HepG2 (cell line): ENCODE measurements at regions not wholly inside any gene's neighbourhood (a gene's known extent, or its start where the extent isn't known, plus 50 kb on each side); places are given as distances from the start of the nearest gene placed in this dataset.

Experiments
- ATAC-seq: fragments of 200-7000 bp; cut with Tn5 transposase; 3 replicates; pipeline ENCODE4 v1.9.1; 2020; ENCODE audit warnings: mild to moderate bottlenecking, moderate library complexity
- BruUV-seq: library from RNA; stranded (reverse); fragments of 400-500 nt; replicated peaks from 2 replicates; lab custom pipeline; 2021; lab: Mats Ljungman, UMichigan
- CTCF ChIA-PET: fragments of 300-600 bp; formaldehyde crosslinking; extraction: SDS; loops from one replicate; lab custom pipeline; 2021; ENCODE audit warnings: low total read pairs, inconsistent platforms, low intra/inter-chr PET ratio; lab: Yijun Ruan, JAX
- POLR2A ChIA-PET: fragments of 350-600 bp; sonication (Branson Sonifier 250); formaldehyde crosslinking; loops from one replicate; lab custom pipeline; 2020; ENCODE audit warnings: antibody characterized with exemption, inconsistent platforms; lab: Yijun Ruan, JAX
- DNase-seq: peaks from one replicate; pipeline ENCODE4 v3.0.0-alpha.2; 2015; ENCODE audit warnings: low spot score
- FAIRE-seq: peaks from 3 replicates; lab custom pipeline; 2011; peaks lifted over from hg19 to GRCh38; lab: Jason Lieb, UNC
- H2AFZ ChIP-seq: one replicate; pipeline ENCODE4 v1.6.1; 2011; ENCODE audit warnings: low read length, inconsistent platforms
- H3K27ac ChIP-seq: fragments of 300-600 bp; 3 replicates; pipeline ENCODE4 v1.8.0; 2011; ENCODE audit warnings: mixed run types, mild to moderate bottlenecking, mixed read lengths, low read length, inconsistent platforms; ENCODE audit not compliant: insufficient read depth; ENCODE audit errors: extremely low read length
- H3K27me3 ChIP-seq, 2 experiments: fragments of 200-600 bp in 1 of 2; 2 replicates in 1 of 2; 3 replicates in 1 of 2; pipeline versions ENCODE4 v1.6.0 to v1.8.0; 2011; ENCODE audit warnings: low read length in 2 of 2, mild to moderate bottlenecking in 2 of 2, moderate library complexity in 2 of 2, inconsistent platforms in 1 of 2; ENCODE audit not compliant: insufficient read depth in 2 of 2, control insufficient read depth in 1 of 2
- H3K36me3 ChIP-seq, 2 experiments: fragments of 200-600 bp in 1 of 2; replicated peaks in 1 of 2; 2 replicates in 1 of 2; 3 replicates in 1 of 2; pipeline versions ENCODE4 v1.5.1 to v1.8.0; 2011; ENCODE audit warnings: low read length in 2 of 2, inconsistent platforms in 1 of 2; ENCODE audit not compliant: insufficient read depth in 2 of 2, control insufficient read depth in 1 of 2
- H3K4me1 ChIP-seq: 2 replicates; pipeline ENCODE4 v1.5.1; 2012; ENCODE audit warnings: low read length, inconsistent platforms; ENCODE audit not compliant: insufficient read depth
- H3K4me2 ChIP-seq: 2 replicates; pipeline ENCODE4 v1.6.0; 2011; ENCODE audit warnings: low read depth, low read length, inconsistent platforms
- H3K4me3 ChIP-seq, 3 experiments: fragments of 200-600 bp in 1 of 3; sonication (generic), shearing (Covaris generic) in 1 of 3; replicated peaks in 1 of 3; 2 replicates each; pipeline ENCODE4 v1.5.1; 2011 to 2016; ENCODE audit warnings: low read length in 3 of 3, inconsistent platforms in 2 of 3, low read depth in 2 of 3, mild to moderate bottlenecking in 2 of 3, control low read depth in 1 of 3, mixed read lengths in 1 of 3; ENCODE audit not compliant: insufficient read depth in 1 of 3
- H3K79me2 ChIP-seq: one replicate; pipeline ENCODE4 v1.6.1; 2011; ENCODE audit warnings: low read length, inconsistent platforms; ENCODE audit not compliant: insufficient read depth
- H3K9ac ChIP-seq: 2 replicates; pipeline ENCODE4 v1.6.0; 2011; ENCODE audit warnings: mild to moderate bottlenecking, low read depth, low read length, inconsistent platforms; ENCODE audit not compliant: insufficient read depth
- H3K9me3 ChIP-seq: 2 replicates; pipeline ENCODE4 v1.5.1; 2012; ENCODE audit warnings: mild to moderate bottlenecking, low read length
- H4K20me1 ChIP-seq: 2 replicates; pipeline ENCODE4 v1.6.0; 2011; ENCODE audit warnings: inconsistent platforms, mild to moderate bottlenecking, low read length, moderate library complexity; ENCODE audit not compliant: insufficient read depth
- ARNT ChIP-seq: fragments of 450-650 bp; IDR thresholded peaks from 2 replicates; pipeline ENCODE4 v1.6.1; 2017
- CBFB ChIP-seq: sonication (generic); formaldehyde crosslinking; IDR thresholded peaks from 2 replicates; pipeline ENCODE4 v1.4.0; 2020; ENCODE audit warnings: missing genetic modification reagents
- CCAR2 ChIP-seq: fragments of 200-400 bp; formaldehyde crosslinking; optimal IDR thresholded peaks from 2 replicates; pipeline ENCODE3; 2018; ENCODE audit warnings: low read depth, mild to moderate bottlenecking, low read length, moderate library complexity
- CENPX ChIP-seq: sonication (generic); formaldehyde crosslinking; IDR thresholded peaks from 2 replicates; pipeline ENCODE4 v1.9.0; 2021; ENCODE audit warnings: mild to moderate bottlenecking, missing genetic modification reagents, moderate library complexity
- HES4 ChIP-seq: sonication (generic); formaldehyde crosslinking; IDR thresholded peaks from 2 replicates; pipeline ENCODE4 v1.9.0; 2021; ENCODE audit warnings: mild to moderate bottlenecking, missing genetic modification reagents, borderline replicate concordance
- IRF2 ChIP-seq: IDR thresholded peaks from 2 replicates; pipeline ENCODE4 v1.6.1; 2018; ENCODE audit warnings: missing genetic modification reagents, missing compliant biosample characterization
- ISX ChIP-seq: sonication (generic); formaldehyde crosslinking; conservative IDR thresholded peaks from 2 replicates; pipeline ENCODE4 v1.5.0; 2020; ENCODE audit warnings: missing genetic modification reagents
- JUNB ChIP-seq: sonication (generic); formaldehyde crosslinking; IDR thresholded peaks from 2 replicates; pipeline ENCODE4 v1.8.0; 2022; ENCODE audit warnings: missing genetic modification reagents, mild to moderate bottlenecking, borderline replicate concordance
- KAT8 ChIP-seq: IDR thresholded peaks from 2 replicates; pipeline ENCODE4 v1.6.1; 2016; ENCODE audit warnings: missing genetic modification reagents, missing compliant biosample characterization
- KDM4B ChIP-seq: sonication (generic); formaldehyde crosslinking; IDR thresholded peaks from 2 replicates; pipeline ENCODE4 v1.4.0; 2020; ENCODE audit warnings: missing genetic modification reagents
- KDM5B ChIP-seq: sonication (generic); formaldehyde crosslinking; IDR thresholded peaks from 2 replicates; pipeline ENCODE4 v1.4.0; 2020; ENCODE audit warnings: missing genetic modification reagents, mild to moderate bottlenecking, borderline replicate concordance
- NCOA1 ChIP-seq: sonication (generic); formaldehyde crosslinking; IDR thresholded peaks from 2 replicates; pipeline ENCODE4 v1.9.0; 2021; ENCODE audit warnings: missing genetic modification reagents
- SSRP1 ChIP-seq: IDR thresholded peaks from 2 replicates; pipeline ENCODE4 v1.6.1; 2016; ENCODE audit warnings: control low read depth
- TRIM24 ChIP-seq: sonication (generic); formaldehyde crosslinking; IDR thresholded peaks from 2 replicates; pipeline ENCODE4 v1.8.0; 2022; ENCODE audit warnings: mild to moderate bottlenecking, missing genetic modification reagents
- ZNF275 ChIP-seq: sonication (generic); formaldehyde crosslinking; IDR thresholded peaks from 2 replicates; pipeline ENCODE4 v1.8.0; 2022; ENCODE audit warnings: missing genetic modification reagents, mild to moderate bottlenecking, inconsistent platforms, borderline replicate concordance
- ZNF607 ChIP-seq: sonication (generic); formaldehyde crosslinking; IDR thresholded peaks from 2 replicates; pipeline ENCODE4 v1.5.1; 2020; ENCODE audit warnings: missing genetic modification reagents, mild to moderate bottlenecking, borderline replicate concordance
- ZNF761 ChIP-seq: sonication (generic); formaldehyde crosslinking; conservative IDR thresholded peaks from 2 replicates; pipeline ENCODE4 v1.4.0; 2020; ENCODE audit warnings: mild to moderate bottlenecking, missing genetic modification reagents
- ZNF781 ChIP-seq: sonication (generic); formaldehyde crosslinking; IDR thresholded peaks from 2 replicates; pipeline ENCODE4 v1.5.1; 2020; ENCODE audit warnings: borderline replicate concordance, mild to moderate bottlenecking, missing genetic modification reagents; ENCODE audit errors: not compliant biosample characterization
- WGBS: methylation state at CpG from one replicate; pipeline ENCODE4 v1.1.6; 2017; ENCODE audit warnings: low lambda C conversion rate; 5-methylcytosine and 5-hydroxymethylcytosine counted together
- in situ Hi-C: cut with HindIII; loops from 2 replicates; pipeline ENCODE4 v1.10.0; 2017; ENCODE audit warnings: low pct_unique_long_range_greater_than_20kb; ENCODE audit not compliant: extremely low pct_ligation_motif_present
- intact Hi-C: fragments of 100-400 bp; cut with micrococcal nuclease; formaldehyde crosslinking; loops from one replicate; pipeline ENCODE4 v1.10.0; 2022; ENCODE audit not compliant: unreplicated experiment
- TF ChIP-seq, protein P1 (sequence below): fragments of 450-650 bp; IDR thresholded peaks from 2 replicates; pipeline ENCODE4 v1.6.1; 2017; ENCODE audit warnings: mild to moderate bottlenecking

DNA sequence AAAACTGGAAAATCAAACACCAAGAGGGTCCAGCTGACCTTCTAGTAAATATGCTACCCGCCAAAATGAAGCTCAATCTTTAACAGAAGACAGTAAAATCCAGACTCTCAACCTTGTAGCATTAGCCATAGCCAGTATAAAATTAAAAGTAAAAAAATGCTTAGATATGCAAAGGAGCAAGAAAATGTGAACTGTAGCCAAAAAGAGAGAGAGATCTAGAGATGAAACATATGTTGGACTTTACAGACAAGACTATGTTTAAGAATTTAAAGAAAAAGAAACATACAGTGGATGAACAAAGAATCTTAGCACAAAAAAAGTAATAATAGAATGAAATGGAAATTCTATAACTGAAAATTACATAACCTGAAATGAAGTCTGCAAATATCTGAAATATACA, 344.5 kb downstream of the LRATD1 start:
- intact Hi-C loops: no loop called here
- no peaks in the 10 kb centered on the region for H3K9me3 ChIP-seq
- no peaks in the 10 kb centered on the region for H3K4me1 ChIP-seq
- H2AFZ ChIP-seq: no peak overlapping the region
- no peaks in the 10 kb centered on the region for H3K79me2 ChIP-seq
- no peak overlapping the region for H3K27ac ChIP-seq
- in situ Hi-C loops: no loop called here
- no peak overlapping the region for H3K4me3 ChIP-seq
- ATAC-seq (no peak), FAIRE-seq (no peak), DNase-seq (no peak)
- no peak overlapping the region for H3K9ac ChIP-seq
- no peaks in the 10 kb centered on the region for H3K36me3 ChIP-seq
- WGBS: 2% methylated on average over 1 of the region's 1 CpG
- H4K20me1 ChIP-seq: no peaks in the 10 kb centered on the region
- H3K4me2 ChIP-seq: no peak overlapping the region
- BruUV-seq: no TSS peak
- H3K27me3 ChIP-seq: no peaks in the 10 kb centered on the region; a peak in 1 of 5 replicates
- POLR2A ChIA-PET: no interaction called here
- TF ChIP-seq ISX (no peak), ZNF607 (CRISPR knock-in tag) (no peak), CCAR2 (no peak), CENPX (no peak), ZNF761 (CRISPR knock-in tag) (no peak), NCOA1 (no peak), JUNB (CRISPR knock-in tag) (no peak), KDM5B (CRISPR knock-in tag) (no peak), CBFB (CRISPR knock-in tag) (no peak), ARNT (no peak), KAT8 (CRISPR knock-in tag) (no peak), IRF2 (CRISPR knock-in tag) (no peak), KDM4B (CRISPR knock-in tag) (no peak)
- TF ChIP-seq, all 625 proteins: peak for 0
- CTCF ChIA-PET: no interaction called here

GRCh38 chr2:14978845-14979244, 346.3 kb downstream of the LRATD1 start:
- TF ChIP-seq ZNF781 (CRISPR knock-in tag) (no peak), ZNF275 (no peak), TRIM24 (CRISPR knock-in tag) (no peak), SSRP1 (CRISPR knock-in tag) (no peak), HES4 (CRISPR knock-in tag) (no peak)
- TF ChIP-seq, protein P1, sequence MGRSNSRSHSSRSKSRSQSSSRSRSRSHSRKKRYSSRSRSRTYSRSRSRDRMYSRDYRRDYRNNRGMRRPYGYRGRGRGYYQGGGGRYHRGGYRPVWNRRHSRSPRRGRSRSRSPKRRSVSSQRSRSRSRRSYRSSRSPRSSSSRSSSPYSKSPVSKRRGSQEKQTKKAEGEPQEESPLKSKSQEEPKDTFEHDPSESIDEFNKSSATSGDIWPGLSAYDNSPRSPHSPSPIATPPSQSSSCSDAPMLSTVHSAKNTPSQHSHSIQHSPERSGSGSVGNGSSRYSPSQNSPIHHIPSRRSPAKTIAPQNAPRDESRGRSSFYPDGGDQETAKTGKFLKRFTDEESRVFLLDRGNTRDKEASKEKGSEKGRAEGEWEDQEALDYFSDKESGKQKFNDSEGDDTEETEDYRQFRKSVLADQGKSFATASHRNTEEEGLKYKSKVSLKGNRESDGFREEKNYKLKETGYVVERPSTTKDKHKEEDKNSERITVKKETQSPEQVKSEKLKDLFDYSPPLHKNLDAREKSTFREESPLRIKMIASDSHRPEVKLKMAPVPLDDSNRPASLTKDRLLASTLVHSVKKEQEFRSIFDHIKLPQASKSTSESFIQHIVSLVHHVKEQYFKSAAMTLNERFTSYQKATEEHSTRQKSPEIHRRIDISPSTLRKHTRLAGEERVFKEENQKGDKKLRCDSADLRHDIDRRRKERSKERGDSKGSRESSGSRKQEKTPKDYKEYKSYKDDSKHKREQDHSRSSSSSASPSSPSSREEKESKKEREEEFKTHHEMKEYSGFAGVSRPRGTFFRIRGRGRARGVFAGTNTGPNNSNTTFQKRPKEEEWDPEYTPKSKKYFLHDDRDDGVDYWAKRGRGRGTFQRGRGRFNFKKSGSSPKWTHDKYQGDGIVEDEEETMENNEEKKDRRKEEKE: no peak
- no peak overlapping the region for H3K9ac ChIP-seq
- no TSS peak for BruUV-seq
- H3K27ac ChIP-seq: no peak overlapping the region
- WGBS: 1% methylated on average over 2 of the region's 2 CpGs
- ATAC-seq: no peak
- intact Hi-C loops: no loop called here
- in situ Hi-C loops: no loop called here
- no peak overlapping the region for H3K4me2 ChIP-seq
- CTCF ChIA-PET: no interaction called here
- POLR2A ChIA-PET: no interaction called here
- no peaks in the 10 kb centered on the region for H3K9me3 ChIP-seq
- no peak for DNase-seq
- no peaks in the 10 kb centered on the region for H3K36me3 ChIP-seq
- H2AFZ ChIP-seq: no peak overlapping the region
- no peaks in the 10 kb centered on the region for H3K4me1 ChIP-seq
- H3K27me3 ChIP-seq: peaks cover 0 to 10% of the 10 kb centered on the region in 2 experiments; a peak in 2 of 5 replicates
- H4K20me1 ChIP-seq: no peaks in the 10 kb centered on the region
- no peak overlapping the region for H3K4me3 ChIP-seq
- no peaks in the 10 kb centered on the region for H3K79me2 ChIP-seq
- no peak for FAIRE-seq
